H1 (cell line): ENCODE measurements at regions not wholly inside any gene's neighbourhood (a gene's known extent, or its start where the extent isn't known, plus 50 kb on each side); places are given as distances from the start of the nearest gene placed in this dataset.

Experiments used
- EP300 ChIP-seq, 2 experiments: IDR thresholded peaks; 1 replicate in 1 of 2; 2 replicates in 1 of 2; pipeline ENCODE4 v1.6.1; 2011 to 2012; ENCODE audit warnings: low read depth in 2 of 2, low read length in 2 of 2, mild to moderate bottlenecking in 2 of 2, borderline replicate concordance in 1 of 2, inconsistent platforms in 1 of 2, moderate library complexity in 1 of 2
- KDM4A ChIP-seq: IDR thresholded peaks from one replicate; pipeline ENCODE4 v1.7.1; 2012; ENCODE audit warnings: low read depth, mild to moderate bottlenecking, moderate library complexity, low read length, inconsistent platforms; ENCODE audit not compliant: severe bottlenecking
- MAX ChIP-seq: IDR thresholded peaks from 2 replicates; pipeline ENCODE4 v1.6.1; 2012; ENCODE audit warnings: inconsistent platforms
- SP1 ChIP-seq: IDR thresholded peaks from 2 replicates; pipeline ENCODE4 v1.6.1; 2011; ENCODE audit warnings: low read depth, low read length
- USF2 ChIP-seq: IDR thresholded peaks from 2 replicates; pipeline ENCODE4 v1.6.1; 2011; ENCODE audit warnings: low read length, improper control_type of control experiment
- ZNF274 ChIP-seq: IDR thresholded peaks from 2 replicates; pipeline ENCODE4 v1.7.0; 2012; ENCODE audit warnings: low read length, borderline replicate concordance; ENCODE audit errors: extremely low read depth
- TF ChIP-seq, protein P1 (sequence below), 3 experiments: IDR thresholded peaks; 1 replicate in 2 of 3; 2 replicates in 1 of 3; pipeline versions ENCODE4 v1.5.1 to v1.6.1; 2011; ENCODE audit warnings: low read length in 3 of 3, mild to moderate bottlenecking in 3 of 3, inconsistent platforms in 2 of 3, low read depth in 1 of 3, moderate library complexity in 1 of 3; ENCODE audit not compliant: insufficient read depth in 1 of 3; ENCODE audit errors: control extremely low read depth in 1 of 3

DNA sequence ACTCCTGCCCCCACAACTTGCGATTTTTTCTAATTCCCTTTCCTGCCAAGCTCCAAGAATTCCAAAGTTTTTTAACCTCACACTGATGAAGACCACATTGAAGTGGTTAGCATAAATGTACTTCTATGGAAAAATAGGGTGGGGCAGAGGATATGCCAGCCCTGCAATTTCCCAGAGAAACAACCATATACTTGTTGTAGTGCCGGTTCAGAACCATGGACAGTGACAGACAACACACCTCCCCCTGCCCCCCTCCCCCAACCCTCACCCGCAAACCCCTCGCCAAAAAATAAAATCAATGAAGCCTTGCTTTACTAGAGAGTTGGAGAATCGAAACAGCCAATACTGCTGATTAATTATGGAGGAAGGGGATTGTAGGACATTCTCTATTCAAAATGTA is 109.5 kb upstream of the GRIK3 start:
- TF ChIP-seq, protein P1, sequence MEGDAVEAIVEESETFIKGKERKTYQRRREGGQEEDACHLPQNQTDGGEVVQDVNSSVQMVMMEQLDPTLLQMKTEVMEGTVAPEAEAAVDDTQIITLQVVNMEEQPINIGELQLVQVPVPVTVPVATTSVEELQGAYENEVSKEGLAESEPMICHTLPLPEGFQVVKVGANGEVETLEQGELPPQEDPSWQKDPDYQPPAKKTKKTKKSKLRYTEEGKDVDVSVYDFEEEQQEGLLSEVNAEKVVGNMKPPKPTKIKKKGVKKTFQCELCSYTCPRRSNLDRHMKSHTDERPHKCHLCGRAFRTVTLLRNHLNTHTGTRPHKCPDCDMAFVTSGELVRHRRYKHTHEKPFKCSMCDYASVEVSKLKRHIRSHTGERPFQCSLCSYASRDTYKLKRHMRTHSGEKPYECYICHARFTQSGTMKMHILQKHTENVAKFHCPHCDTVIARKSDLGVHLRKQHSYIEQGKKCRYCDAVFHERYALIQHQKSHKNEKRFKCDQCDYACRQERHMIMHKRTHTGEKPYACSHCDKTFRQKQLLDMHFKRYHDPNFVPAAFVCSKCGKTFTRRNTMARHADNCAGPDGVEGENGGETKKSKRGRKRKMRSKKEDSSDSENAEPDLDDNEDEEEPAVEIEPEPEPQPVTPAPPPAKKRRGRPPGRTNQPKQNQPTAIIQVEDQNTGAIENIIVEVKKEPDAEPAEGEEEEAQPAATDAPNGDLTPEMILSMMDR (IDR thresholded peaks at IDR 0.05; ENCODE audit: control extremely low read depth in 1 of 3, insufficient read depth in 1 of 3, low read depth in 1 of 3, low read length in 3 of 3) = no peak
- TF ChIP-seq EP300 (IDR thresholded peaks at IDR 0.05; ENCODE audit: borderline replicate concordance in 1 of 2, low read depth in 2 of 2, low read length in 2 of 2) (no peak), USF2 (no peak), KDM4A (no peak), MAX (no peak), SP1 (no peak), ZNF274 (no peak)
